ENCODE measurements at regions not wholly inside any gene's neighbourhood (a gene's known extent, or its start where the extent isn't known, plus 50 kb on each side); places are given as distances from the start of the nearest gene placed in this dataset.

DNA sequence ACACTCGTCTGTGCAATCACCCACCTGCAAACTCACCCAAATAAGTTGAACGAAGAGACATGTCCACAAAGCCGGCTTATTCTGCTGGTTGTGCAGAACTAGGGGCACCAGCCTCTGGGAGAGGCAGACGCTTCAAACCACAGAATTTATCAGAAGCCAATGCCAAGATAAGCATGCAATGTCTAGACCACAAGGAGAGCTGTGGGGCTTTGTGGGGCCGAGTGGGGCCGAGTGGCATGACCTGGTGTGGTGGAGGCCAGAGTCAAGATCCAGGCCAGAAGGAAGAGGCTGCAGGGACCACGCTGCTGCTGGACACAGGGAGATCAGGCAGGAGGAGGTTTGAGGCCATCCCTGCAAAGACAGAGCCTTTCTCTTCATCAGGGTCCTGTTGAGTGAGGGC, 259.0 kb downstream of the IRX2 start:
- DNase-seq (ENCODE audit: extremely low read depth, low read depth), result no peak
- no peak overlapping the region for H3K4me3 ChIP-seq (replicated peaks; ENCODE audit: low read depth, low read length)
- TF ChIP-seq, protein P1, sequence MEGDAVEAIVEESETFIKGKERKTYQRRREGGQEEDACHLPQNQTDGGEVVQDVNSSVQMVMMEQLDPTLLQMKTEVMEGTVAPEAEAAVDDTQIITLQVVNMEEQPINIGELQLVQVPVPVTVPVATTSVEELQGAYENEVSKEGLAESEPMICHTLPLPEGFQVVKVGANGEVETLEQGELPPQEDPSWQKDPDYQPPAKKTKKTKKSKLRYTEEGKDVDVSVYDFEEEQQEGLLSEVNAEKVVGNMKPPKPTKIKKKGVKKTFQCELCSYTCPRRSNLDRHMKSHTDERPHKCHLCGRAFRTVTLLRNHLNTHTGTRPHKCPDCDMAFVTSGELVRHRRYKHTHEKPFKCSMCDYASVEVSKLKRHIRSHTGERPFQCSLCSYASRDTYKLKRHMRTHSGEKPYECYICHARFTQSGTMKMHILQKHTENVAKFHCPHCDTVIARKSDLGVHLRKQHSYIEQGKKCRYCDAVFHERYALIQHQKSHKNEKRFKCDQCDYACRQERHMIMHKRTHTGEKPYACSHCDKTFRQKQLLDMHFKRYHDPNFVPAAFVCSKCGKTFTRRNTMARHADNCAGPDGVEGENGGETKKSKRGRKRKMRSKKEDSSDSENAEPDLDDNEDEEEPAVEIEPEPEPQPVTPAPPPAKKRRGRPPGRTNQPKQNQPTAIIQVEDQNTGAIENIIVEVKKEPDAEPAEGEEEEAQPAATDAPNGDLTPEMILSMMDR (IDR thresholded peaks at IDR 0.05; ENCODE audit: low read depth, low read length, missing control alignments), result no peak

DNA sequence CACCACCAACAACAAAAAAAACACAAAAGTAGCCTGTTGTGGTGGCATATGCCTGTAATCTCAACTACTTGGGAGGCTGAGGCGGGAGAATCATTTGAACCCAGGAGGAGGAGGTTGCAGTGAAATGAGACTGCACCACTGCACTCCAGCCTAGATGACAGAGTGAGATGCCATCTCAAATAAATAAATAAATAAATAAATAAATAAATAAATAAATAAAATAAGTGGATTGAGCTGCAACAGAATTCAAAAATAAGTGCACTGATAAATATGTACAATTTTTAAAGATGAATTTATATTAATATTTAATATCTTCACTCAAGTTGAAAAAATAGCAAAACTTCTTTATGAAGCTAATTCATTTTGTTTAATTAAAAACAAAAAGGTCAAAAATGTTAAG, 259.6 kb downstream of the IRX2 start:
- TF ChIP-seq, protein P1 (IDR thresholded peaks at IDR 0.05; ENCODE audit: low read depth, low read length, missing control alignments), result no peak
- no peak overlapping the region for H3K4me3 ChIP-seq (replicated peaks; ENCODE audit: low read depth, low read length)
- DNase-seq (ENCODE audit: extremely low read depth, low read depth), result no peak

DNA sequence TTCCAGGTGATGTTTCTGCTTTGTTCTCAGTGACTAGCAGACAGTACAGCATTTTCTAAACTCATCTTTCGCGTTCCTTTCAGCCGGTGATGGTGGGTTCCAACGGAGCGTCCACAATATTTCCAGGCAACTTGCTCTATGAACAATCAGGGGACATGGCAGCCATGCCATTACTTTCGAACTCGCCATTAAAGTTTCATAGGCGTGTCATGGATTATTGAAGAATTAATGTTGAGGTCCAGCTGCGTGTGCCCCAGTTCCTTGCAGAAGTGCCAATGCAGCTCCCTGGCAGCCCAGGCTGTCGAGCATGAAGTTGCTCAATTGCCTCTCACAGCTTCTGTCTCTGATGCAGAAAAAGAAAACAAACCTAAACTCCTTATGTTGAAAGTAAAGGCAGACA, 262.2 kb downstream of the IRX2 start:
- H3K4me3 ChIP-seq (replicated peaks; ENCODE audit: low read depth, low read length), result no peak overlapping the region
- TF ChIP-seq, protein P1 (IDR thresholded peaks at IDR 0.05; ENCODE audit: low read depth, low read length, missing control alignments), result no peak
- DNase-seq (ENCODE audit: extremely low read depth, low read depth), result no peak

DNA sequence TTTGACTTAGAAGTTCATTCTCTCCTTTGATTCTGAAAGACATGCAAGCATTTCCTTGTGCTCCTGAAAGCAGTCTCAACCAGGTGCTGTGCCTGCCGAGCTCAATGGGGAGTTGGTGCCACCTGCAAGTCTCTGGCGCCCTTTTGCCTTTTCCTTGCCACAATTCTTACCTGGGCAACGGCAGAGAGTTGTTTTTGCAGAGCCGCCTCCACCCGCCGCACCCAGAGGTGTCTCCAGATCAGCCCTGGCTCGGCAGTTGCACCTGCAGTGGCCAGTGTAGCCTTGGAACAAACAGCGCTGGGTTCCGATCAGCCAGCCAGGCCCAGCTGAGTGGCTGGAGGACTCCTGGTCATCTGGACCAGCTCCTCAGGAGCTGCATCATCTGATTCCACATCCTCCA, 262.9 kb downstream of the IRX2 start:
- TF ChIP-seq, protein P1 (IDR thresholded peaks at IDR 0.05; ENCODE audit: low read depth, low read length, missing control alignments), result no peak
- DNase-seq (ENCODE audit: extremely low read depth, low read depth), result no peak
- no peak overlapping the region for H3K4me3 ChIP-seq (replicated peaks; ENCODE audit: low read depth, low read length)

DNA sequence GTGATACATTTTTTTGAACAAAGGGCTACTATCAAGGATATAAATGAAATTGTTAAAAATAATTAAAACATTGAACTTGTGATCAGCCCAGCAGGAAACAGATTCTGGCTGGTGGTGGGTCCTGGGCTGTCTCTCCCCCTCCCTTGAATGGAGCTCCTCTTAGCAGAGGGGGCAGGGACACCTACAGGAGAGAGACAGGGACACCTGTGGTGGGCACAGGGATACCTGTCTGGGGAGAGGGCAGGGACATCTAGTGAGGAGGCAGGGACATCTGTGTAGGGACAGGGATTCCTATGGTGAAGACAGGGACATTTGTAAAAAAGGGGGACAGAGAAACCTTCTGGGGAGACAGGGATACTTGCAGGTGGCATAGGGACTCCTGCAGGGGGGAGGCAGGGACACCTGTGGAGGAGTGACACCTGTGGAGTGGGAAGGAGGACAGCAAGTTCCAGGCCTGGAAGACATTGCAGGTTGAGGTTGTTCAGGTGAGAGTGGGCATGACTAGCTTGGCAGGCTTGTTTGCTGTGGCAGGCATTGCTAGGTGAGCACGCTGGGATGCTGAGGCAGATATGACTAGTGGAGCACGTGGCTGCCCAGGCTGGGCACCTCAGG, 264.2 kb downstream of the IRX2 start:
- TF ChIP-seq, protein P1 (IDR thresholded peaks at IDR 0.05; ENCODE audit: low read depth, low read length, missing control alignments), result no peak
- no peak overlapping the region for H3K4me3 ChIP-seq (replicated peaks; ENCODE audit: low read depth, low read length)
- no peak for DNase-seq (ENCODE audit: extremely low read depth, low read depth)

DNA sequence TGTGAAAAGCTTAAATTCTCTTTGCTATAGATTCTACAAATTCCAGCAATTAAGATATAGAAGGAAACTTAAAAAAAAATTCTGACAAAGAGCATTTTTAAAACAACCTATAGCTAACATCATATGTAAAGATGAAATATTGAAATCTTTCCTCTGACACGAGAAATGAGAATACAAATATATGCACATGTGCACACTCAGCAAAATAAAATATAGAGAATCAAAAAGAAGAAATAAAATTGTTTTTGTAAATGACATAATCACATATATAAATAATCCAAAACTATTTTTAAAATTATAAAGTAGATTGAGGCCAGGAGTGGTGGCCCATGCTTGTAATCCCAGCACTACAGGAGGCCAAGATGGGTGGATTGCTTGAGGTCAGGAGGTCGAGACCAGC, 265.1 kb downstream of the IRX2 start:
- no peak for DNase-seq (ENCODE audit: extremely low read depth, low read depth)
- no peak overlapping the region for H3K4me3 ChIP-seq (replicated peaks; ENCODE audit: low read depth, low read length)
- TF ChIP-seq, protein P1 (IDR thresholded peaks at IDR 0.05; ENCODE audit: low read depth, low read length, missing control alignments), result no peak

DNA sequence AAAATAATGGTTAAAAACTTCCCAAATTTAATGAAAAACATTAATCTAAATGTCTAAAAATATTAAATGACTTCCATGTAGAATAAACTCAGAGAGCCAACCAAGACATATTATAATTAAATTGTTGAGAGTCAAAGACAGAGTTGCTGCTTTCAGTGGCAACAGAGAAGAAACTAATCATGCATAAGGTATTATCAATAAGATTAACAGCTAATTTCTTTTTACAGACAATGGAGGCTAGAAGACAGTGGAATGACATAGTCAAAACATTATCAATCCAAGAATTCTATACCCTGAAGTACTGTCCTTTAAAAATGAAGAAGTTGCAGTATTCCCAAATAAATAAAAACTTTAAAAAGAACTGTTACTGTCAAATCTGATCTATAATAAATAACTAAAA, 268.7 kb downstream of the IRX2 start:
- DNase-seq (ENCODE audit: extremely low read depth, low read depth), result no peak
- TF ChIP-seq, protein P1 (IDR thresholded peaks at IDR 0.05; ENCODE audit: low read depth, low read length, missing control alignments), result no peak
- H3K4me3 ChIP-seq (replicated peaks; ENCODE audit: low read depth, low read length), result no peak overlapping the region
